Ovary (tissue), 7 donors: ENCODE measurements at regions not wholly inside any gene's neighbourhood (a gene's known extent, or its start where the extent isn't known, plus 50 kb on each side); places are given as distances from the start of the nearest gene placed in this dataset.

ENCODE experiments used
- DNase-seq, 5 donors: peaks; one replicate each; pipeline ENCODE4 v3.0.0-alpha.2; 2019 to 2020
- H3K27ac ChIP-seq, 2 donors: fragments of 200-600 bp; one replicate each; pipeline versions ENCODE4 v1.5.1 to v1.8.0; 2019 to 2022
- H3K27me3 ChIP-seq: fragments of 200-600 bp; one replicate; pipeline ENCODE4 v1.8.0; 2022
- H3K36me3 ChIP-seq: fragments of 200-600 bp; sonication (generic); one replicate; pipeline ENCODE4 v1.5.1; 2019
- H3K4me1 ChIP-seq: one replicate; pipeline ENCODE4 v1.8.1; 2013; ENCODE audit warnings: mild to moderate bottlenecking, moderate library complexity; ENCODE audit not compliant: insufficient read depth
- H3K4me3 ChIP-seq: fragments of 200-600 bp; sonication (generic); one replicate; pipeline ENCODE4 v1.5.1; 2017
- H3K9me3 ChIP-seq, 2 donors: fragments of 200-600 bp in 1 of 2; sonication (generic) in 1 of 2; one replicate each; pipeline versions ENCODE4 v1.5.1 to v1.8.1; 2013 to 2019; ENCODE audit warnings: mild to moderate bottlenecking in 1 of 2, moderate library complexity in 1 of 2
- CTCF ChIP-seq, 3 donors: fragments of 450-650 bp in 2 of 3; fragments of 200-600 bp in 1 of 3; IDR thresholded peaks; one replicate each; pipeline versions ENCODE4 v1.5.1 to v1.8.0; 2016 to 2022; ENCODE audit warnings: antibody characterized with exemption in 3 of 3, mild to moderate bottlenecking in 1 of 3
- EP300 ChIP-seq: sonication (generic); formaldehyde crosslinking; IDR thresholded peaks from one replicate; pipeline ENCODE4 v1.6.1; 2017; ENCODE audit warnings: antibody characterized with exemption
- POLR2A ChIP-seq: fragments of 450-650 bp; IDR thresholded peaks from one replicate; pipeline ENCODE4 v1.6.1; 2017; ENCODE audit warnings: antibody characterized with exemption, mild to moderate bottlenecking, moderate library complexity
- WGBS, 3 donors: extraction: QIAGEN DNeasy Blood & Tissue Kit in 1 of 3; methylation state at CpG; one replicate each; pipeline versions ENCODE4 v1.1.5 to v1.1.7; 2013 to 2017; 5-methylcytosine and 5-hydroxymethylcytosine counted together
- intact Hi-C, 4 donors: fragments of 100-400 bp; cut with DNase I; formaldehyde crosslinking; loops; one replicate each; pipeline versions ENCODE4 v1.11.0 to v1.15.1; 2022 to 2023
- donor health status: DM: no; HTN: no; CAD: no; lungs with moderate emphysema.
- donor health status: DM: no; HTN: no; CAD: no.
- donor health status: Bipolar disorder and iron deficiency.
- donor health status: DM: no; HTN: no; CAD: no.
- donor health status: DM: yes; HTN: yes; CAD: no.

DNA sequence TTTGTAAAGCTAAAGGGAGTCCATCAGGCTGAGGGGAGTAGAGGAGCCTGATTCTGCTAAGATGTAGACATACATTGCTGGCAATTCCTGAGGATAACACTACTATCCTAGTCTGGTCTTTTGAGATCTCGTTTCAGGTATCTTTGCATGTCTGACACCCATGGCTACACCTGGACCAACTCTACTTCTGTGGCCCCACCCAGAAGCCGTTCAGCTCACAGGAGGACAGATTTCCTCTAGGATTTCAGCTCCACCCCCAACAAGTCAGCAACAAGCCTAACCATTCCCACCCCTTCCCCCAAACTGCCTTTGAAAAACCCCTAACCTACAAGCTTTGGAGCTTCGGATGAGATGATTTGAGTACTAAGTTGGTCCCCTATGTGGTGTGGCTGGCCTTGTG is 848.2 kb downstream of the NLGN4X start:
- WGBS, 3 donors: 65 to 68% (median 66%) methylated on average over 3 of the region's 3 CpGs
- H3K9me3 ChIP-seq: no peaks in the 10 kb centered on the region
- H3K4me3 ChIP-seq: no peak overlapping the region
- intact Hi-C loops: no loop called here
- H3K27ac ChIP-seq: no peak overlapping the region
- DNase-seq: no peak
- no peaks in the 10 kb centered on the region for H3K27me3 ChIP-seq
- no peaks in the 10 kb centered on the region for H3K36me3 ChIP-seq
- TF ChIP-seq CTCF (IDR thresholded peaks at IDR 0.05) (no peak), EP300 (no peak), POLR2A (no peak)
- H3K4me1 ChIP-seq: no peaks in the 10 kb centered on the region

DNA sequence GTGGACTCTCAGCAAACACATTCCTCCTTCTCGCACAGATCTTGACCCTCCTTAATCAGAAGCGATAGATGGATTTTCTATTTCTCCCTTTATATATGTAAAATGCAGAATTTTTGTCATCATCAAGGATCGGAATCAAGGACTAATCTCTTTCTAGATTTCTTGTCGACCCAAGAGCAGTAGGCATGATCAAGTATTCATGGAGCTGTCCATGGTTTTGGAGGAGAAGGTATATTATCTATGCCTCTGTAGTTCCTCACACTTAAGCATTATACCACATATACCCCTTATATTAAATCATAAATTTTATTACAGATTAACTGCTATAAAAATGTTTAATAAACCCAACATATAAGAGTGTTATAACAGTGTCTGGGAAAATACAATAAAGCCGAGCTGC is 886.8 kb downstream of the NLGN4X start:
- Histone ChIP-seq H3K4me3 (no peak overlapping the region), H3K27ac (no peak overlapping the region), H3K36me3 (no peaks in the 10 kb centered on the region), H3K27me3 (no peaks in the 10 kb centered on the region), H3K9me3 (no peaks in the 10 kb centered on the region), H3K4me1 (no peaks in the 10 kb centered on the region)
- no peak for DNase-seq
- no peak for TF ChIP-seq CTCF (IDR thresholded peaks at IDR 0.05)
- TF ChIP-seq EP300: no peak
- TF ChIP-seq POLR2A: no peak
- intact Hi-C loops: no loop called here
- WGBS, 3 donors: 85 to 88% (median 87%) methylated on average over 5 of the region's 5 CpGs

- intact Hi-C loops: no loop called here
- Histone ChIP-seq H3K36me3 (no peaks in the 10 kb centered on the region), H3K4me1 (no peaks in the 10 kb centered on the region), H3K27ac (no peak overlapping the region), H3K4me3 (no peak overlapping the region), H3K9me3 (no peaks in the 10 kb centered on the region), H3K27me3 (no peaks in the 10 kb centered on the region)
- WGBS, 3 donors: 90 to 94% (median 92%) methylated on average over 3 of the region's 3 CpGs
- no peak for TF ChIP-seq CTCF (IDR thresholded peaks at IDR 0.05)
- no peak for TF ChIP-seq POLR2A
- TF ChIP-seq EP300: no peak
- DNase-seq: no peak
Measured at GRCh38 chrX:5337160-5337559, 891.5 kb downstream of the NLGN4X start.

GRCh38 chrX:5324546-5324945 is 904.1 kb downstream of the NLGN4X start:
- 74 to 77% (median 76%) methylated on average over 1 of the region's 1 CpG for WGBS, 3 donors
- Histone ChIP-seq H3K4me1 (no peaks in the 10 kb centered on the region), H3K36me3 (no peaks in the 10 kb centered on the region), H3K27me3 (no peaks in the 10 kb centered on the region), H3K4me3 (no peak overlapping the region), H3K9me3 (peaks cover 0 to 3% of the 10 kb centered on the region in 2 donors), H3K27ac (no peak overlapping the region)
- no peak for DNase-seq
- intact Hi-C loops: no loop called here
- TF ChIP-seq POLR2A (no peak), EP300 (no peak), CTCF (IDR thresholded peaks at IDR 0.05) (no peak)

GRCh38 chrX:5314148-5314547 is 914.5 kb downstream of the NLGN4X start:
- 60 to 66% (median 62%) methylated on average over 5 of the region's 5 CpGs for WGBS, 3 donors
- no peaks in the 10 kb centered on the region for H3K9me3 ChIP-seq
- no peak overlapping the region for H3K4me3 ChIP-seq
- TF ChIP-seq CTCF (IDR thresholded peaks at IDR 0.05) (no peak), POLR2A (no peak), EP300 (no peak)
- no peaks in the 10 kb centered on the region for H3K27me3 ChIP-seq
- H3K4me1 ChIP-seq: no peaks in the 10 kb centered on the region
- DNase-seq: no peak
- H3K27ac ChIP-seq: no peak overlapping the region
- intact Hi-C loops: no loop called here
- no peaks in the 10 kb centered on the region for H3K36me3 ChIP-seq
